H1 (cell line): ENCODE measurements at regions not wholly inside any gene's neighbourhood (a gene's known extent, or its start where the extent isn't known, plus 50 kb on each side); places are given as distances from the start of the nearest gene placed in this dataset.

Experiments
- CTCF ChIA-PET: fragments of 300-600 bp; sonication (Branson Sonifier 250); formaldehyde crosslinking; loops from one replicate; lab custom pipeline; 2021; ENCODE audit not compliant: partially characterized antibody; lab: Charles Lee
- POLR2A ChIA-PET: fragments of 300-600 bp; sonication (Branson Sonifier 250); formaldehyde crosslinking; loops from one replicate; lab custom pipeline; 2021; ENCODE audit warnings: inconsistent platforms; ENCODE audit not compliant: partially characterized antibody; lab: Charles Lee
- DNase-seq, 2 experiments: peaks; one replicate each; pipeline versions ENCODE4 v3.0.0 to v3.0.0-alpha.2; 2010 to 2022; ENCODE audit warnings: low spot score in 2 of 2, low read depth in 1 of 2, mixed read lengths in 1 of 2
- FAIRE-seq: peaks from 2 replicates; lab custom pipeline; 2011; peaks lifted over from hg19 to GRCh38; lab: Jason Lieb, UNC
- H2AFZ ChIP-seq: 2 replicates; pipeline ENCODE4 v1.8.1; 2012; ENCODE audit warnings: low read length, inconsistent platforms
- H2AK5ac ChIP-seq: 2 replicates; pipeline ENCODE4 v1.6.1; 2013; ENCODE audit warnings: low read depth, low read length
- H2BK120ac ChIP-seq: replicated peaks from 2 replicates; pipeline ENCODE3; 2013; ENCODE audit warnings: low read depth, low read length, inconsistent platforms
- H2BK12ac ChIP-seq: 2 replicates; pipeline ENCODE4 v1.6.1; 2013; ENCODE audit warnings: low read depth, low read length
- H2BK15ac ChIP-seq: 2 replicates; pipeline ENCODE4 v1.6.1; 2013; ENCODE audit warnings: low read length
- H2BK20ac ChIP-seq: 2 replicates; pipeline ENCODE4 v1.6.1; 2013; ENCODE audit warnings: low read length
- H2BK5ac ChIP-seq: 2 replicates; pipeline ENCODE4 v1.6.1; 2013; ENCODE audit warnings: low read depth, low read length
- H3K14ac ChIP-seq: 2 replicates; pipeline ENCODE4 v1.6.1; 2013; ENCODE audit warnings: inconsistent platforms; ENCODE audit not compliant: insufficient read length
- H3K18ac ChIP-seq: 2 replicates; pipeline ENCODE4 v1.6.1; 2013; ENCODE audit warnings: low read length; ENCODE audit errors: extremely low read depth
- H3K23ac ChIP-seq: 2 replicates; pipeline ENCODE4 v1.6.1; 2013; ENCODE audit warnings: inconsistent platforms; ENCODE audit not compliant: insufficient read length
- H3K23me2 ChIP-seq: 2 replicates; pipeline ENCODE4 v1.6.1; 2013; ENCODE audit warnings: low read depth, low read length
- H3K27ac ChIP-seq: 2 replicates; pipeline ENCODE4 v1.6.1; 2011; ENCODE audit warnings: low read depth, low read length, inconsistent platforms
- H3K27me3 ChIP-seq, 4 experiments: replicated peaks in 1 of 4; 1 replicate in 1 of 4; 2 replicates in 3 of 4; pipeline versions ENCODE4 v1.6.1 to v1.8.1; 2011 to 2013; ENCODE audit warnings: low read length in 3 of 4, mild to moderate bottlenecking in 3 of 4, inconsistent platforms in 2 of 4, mixed read lengths in 2 of 4, moderate library complexity in 1 of 4; ENCODE audit not compliant: control insufficient read depth in 3 of 4, insufficient read depth in 3 of 4; ENCODE audit errors: extremely low read depth in 1 of 4
- H3K36me3 ChIP-seq, 4 experiments: 2 replicates each; pipeline versions ENCODE4 v1.6.1 to v1.8.1; 2011 to 2013; ENCODE audit warnings: mild to moderate bottlenecking in 4 of 4, low read length in 3 of 4, moderate library complexity in 2 of 4, control low read depth in 1 of 4, inconsistent platforms in 1 of 4; ENCODE audit not compliant: insufficient read depth in 4 of 4, control insufficient read depth in 2 of 4
- H3K4ac ChIP-seq: replicated peaks from 2 replicates; pipeline ENCODE3; 2013; ENCODE audit warnings: low read length, low read depth, mixed read lengths, inconsistent platforms; ENCODE audit not compliant: insufficient read length
- H3K4me1 ChIP-seq, 4 experiments: replicated peaks in 1 of 4; 1 replicate in 1 of 4; 2 replicates in 3 of 4; pipeline versions ENCODE4 v1.6.1 to v1.8.1; 2011 to 2013; ENCODE audit warnings: low read length in 3 of 4, inconsistent platforms in 2 of 4, mixed read lengths in 1 of 4; ENCODE audit not compliant: insufficient read depth in 4 of 4, control insufficient read depth in 3 of 4
- H3K4me2 ChIP-seq, 2 experiments: 2 replicates each; pipeline versions ENCODE4 v1.6.1 to v1.8.1; 2011 to 2013; ENCODE audit warnings: low read depth in 2 of 2, low read length in 2 of 2, control low read depth in 1 of 2, inconsistent platforms in 1 of 2, mild to moderate bottlenecking in 1 of 2; ENCODE audit not compliant: insufficient read depth in 1 of 2
- H3K4me3 ChIP-seq, 4 experiments: fragments of 200-600, 300-600 bp in 1 of 4; sonication (generic), shearing (Covaris generic), sonication (Bioruptor Twin) in 1 of 4; 2 replicates each; pipeline versions ENCODE4 v1.5.1 to v1.8.1; 2011 to 2016; ENCODE audit warnings: low read length in 4 of 4, low read depth in 3 of 4, control low read depth in 2 of 4, inconsistent platforms in 2 of 4, mild to moderate bottlenecking in 2 of 4, mixed read lengths in 1 of 4, moderate library complexity in 1 of 4; ENCODE audit not compliant: insufficient read depth in 2 of 4; ENCODE audit errors: extremely low read depth in 1 of 4
- H3K56ac ChIP-seq: replicated peaks from 2 replicates; pipeline ENCODE3; 2013; ENCODE audit warnings: low read depth, mild to moderate bottlenecking, mixed read lengths, low read length, inconsistent platforms; ENCODE audit not compliant: insufficient read length
- H3K79me1 ChIP-seq: 2 replicates; pipeline ENCODE4 v1.6.1; 2013; ENCODE audit warnings: low read depth, low read length, control low read depth
- H3K79me2 ChIP-seq, 2 experiments: 2 replicates each; pipeline versions ENCODE4 v1.6.1 to v1.8.1; 2012 to 2013; ENCODE audit warnings: low read length in 2 of 2, mild to moderate bottlenecking in 2 of 2, inconsistent platforms in 1 of 2; ENCODE audit not compliant: insufficient read depth in 2 of 2, control insufficient read depth in 1 of 2
- H3K9ac ChIP-seq, 4 experiments: replicated peaks in 1 of 4; 1 replicate in 1 of 4; 2 replicates in 3 of 4; pipeline versions ENCODE4 v1.6.1 to v1.8.1; 2011 to 2013; ENCODE audit warnings: low read depth in 3 of 4, low read length in 3 of 4, control low read depth in 2 of 4, mild to moderate bottlenecking in 2 of 4, moderate library complexity in 2 of 4, inconsistent platforms in 1 of 4; ENCODE audit errors: extremely low read depth in 1 of 4
- H3K9me3 ChIP-seq, 2 experiments: 2 replicates each; pipeline versions ENCODE4 v1.6.1 to v1.8.1; 2012 to 2013; ENCODE audit warnings: mild to moderate bottlenecking in 2 of 2, moderate library complexity in 2 of 2, control low read depth in 1 of 2, inconsistent platforms in 1 of 2, low read depth in 1 of 2, low read length in 1 of 2, mixed read lengths in 1 of 2; ENCODE audit not compliant: insufficient read depth in 2 of 2
- H4K20me1 ChIP-seq, 2 experiments: replicated peaks in 1 of 2; 2 replicates each; pipeline versions ENCODE3 to v1.8.1; 2011 to 2013; ENCODE audit warnings: inconsistent platforms in 2 of 2, low read length in 2 of 2, mild to moderate bottlenecking in 1 of 2; ENCODE audit not compliant: insufficient read depth in 2 of 2, control insufficient read depth in 1 of 2
- H4K5ac ChIP-seq: 2 replicates; pipeline ENCODE4 v1.6.1; 2013; ENCODE audit warnings: low read length, low read depth, mixed read lengths, inconsistent platforms; ENCODE audit not compliant: insufficient read length
- H4K8ac ChIP-seq: 2 replicates; pipeline ENCODE4 v1.8.0; 2013; ENCODE audit warnings: mild to moderate bottlenecking, moderate library complexity, low read length, inconsistent platforms; ENCODE audit not compliant: insufficient read depth; ENCODE audit errors: extremely low read depth
- H4K91ac ChIP-seq: replicated peaks from 2 replicates; pipeline ENCODE3; 2013; ENCODE audit warnings: low read length, mixed read lengths, inconsistent platforms; ENCODE audit not compliant: insufficient read length
- ATF2 ChIP-seq: IDR thresholded peaks from 2 replicates; pipeline ENCODE4 v1.6.1; 2012; ENCODE audit warnings: low read length, inconsistent platforms
- ATF3 ChIP-seq: IDR thresholded peaks from 2 replicates; pipeline ENCODE4 v1.6.1; 2011; ENCODE audit warnings: low read depth, mild to moderate bottlenecking, low read length; ENCODE audit not compliant: insufficient read depth
- CTBP2 ChIP-seq: IDR thresholded peaks from 2 replicates; pipeline ENCODE4 v1.7.0; 2011; ENCODE audit warnings: borderline replicate concordance, mild to moderate bottlenecking, moderate library complexity, mixed read lengths, low read length; ENCODE audit not compliant: insufficient read depth, insufficient read length
- EGR1 ChIP-seq: IDR thresholded peaks from 2 replicates; pipeline ENCODE4 v1.6.1; 2011; ENCODE audit warnings: low read depth, low read length, borderline replicate concordance
- EZH2 ChIP-seq: fragments of 200-600 bp; sonication (generic); IDR thresholded peaks from 2 replicates; pipeline ENCODE4 v1.7.1; 2012; ENCODE audit warnings: low read depth, mild to moderate bottlenecking, moderate library complexity, low read length, inconsistent platforms; ENCODE audit not compliant: severe bottlenecking
- HDAC6 ChIP-seq: IDR thresholded peaks from one replicate; pipeline ENCODE4 v1.7.1; 2012; ENCODE audit warnings: low read depth, mild to moderate bottlenecking, inconsistent platforms, low read length, moderate library complexity
- KDM4A ChIP-seq: IDR thresholded peaks from one replicate; pipeline ENCODE4 v1.7.1; 2012; ENCODE audit warnings: low read depth, mild to moderate bottlenecking, moderate library complexity, low read length, inconsistent platforms; ENCODE audit not compliant: severe bottlenecking
- MAX ChIP-seq: IDR thresholded peaks from 2 replicates; pipeline ENCODE4 v1.6.1; 2012; ENCODE audit warnings: inconsistent platforms
- SP1 ChIP-seq: IDR thresholded peaks from 2 replicates; pipeline ENCODE4 v1.6.1; 2011; ENCODE audit warnings: low read depth, low read length
- TAF1 ChIP-seq: IDR thresholded peaks from 2 replicates; pipeline ENCODE4 v1.6.1; 2011; ENCODE audit warnings: mild to moderate bottlenecking, low read depth, low read length
- TAF7 ChIP-seq: optimal IDR thresholded peaks from 2 replicates; pipeline ENCODE3; 2011; ENCODE audit warnings: low read depth, mild to moderate bottlenecking, inconsistent platforms, low read length, moderate library complexity, borderline replicate concordance
- TBP ChIP-seq: IDR thresholded peaks from 2 replicates; pipeline ENCODE4 v1.6.1; 2011; ENCODE audit warnings: low read depth, low read length, improper control_type of control experiment
- WGBS, 2 experiments: shearing (Covaris generic) in 1 of 2; methylation state at CpG; one replicate each; pipeline versions ENCODE4 v1.1.6 to v1.1.7; 2013 to 2015; ENCODE audit warnings: low lambda C conversion rate in 2 of 2, mixed read lengths in 2 of 2, inconsistent platforms in 1 of 2, low coverage in 1 of 2, missing lambda C conversion rate in 1 of 2; ENCODE audit not compliant: insufficient replicate concordance in 2 of 2, insufficient coverage in 1 of 2, insufficient read length in 1 of 2; ENCODE audit errors: extremely low coverage in 1 of 2, missing lambda C conversion rate in 1 of 2; 5-methylcytosine and 5-hydroxymethylcytosine counted together

- no peak overlapping the region for H3K18ac ChIP-seq
- H3K36me3 ChIP-seq: no peaks in the 10 kb centered on the region
- H2BK15ac ChIP-seq: no peak overlapping the region
- H3K4me3 ChIP-seq: no peak overlapping the region
- H3K27ac ChIP-seq: no peak overlapping the region
- H4K8ac ChIP-seq: no peak overlapping the region
- no peak overlapping the region for H2BK120ac ChIP-seq
- WGBS, 2 experiments: 79% methylated on average over 2 of the region's 2 CpGs; no CpG with 5 or more reads in 1 of the 2 experiments
- no peak overlapping the region for H2BK5ac ChIP-seq
- no peaks in the 10 kb centered on the region for H3K23me2 ChIP-seq
- H4K5ac ChIP-seq: no peak overlapping the region
- H3K23ac ChIP-seq: no peak overlapping the region
- H3K9ac ChIP-seq: no peak overlapping the region
- no peak overlapping the region for H3K4ac ChIP-seq
- FAIRE-seq: no peak
- H3K4me2 ChIP-seq: no peak overlapping the region
- no peak overlapping the region for H2BK20ac ChIP-seq
- H2AFZ ChIP-seq: no peak overlapping the region
- ChIA-PET CTCF (interaction anchor here (0.7 kb wide), 1 partner anchor 48 kb away, joined by 3 read pairs; no protein-coding TSS in a partner anchor), POLR2A (no interaction called here)
- H4K91ac ChIP-seq: no peak overlapping the region
- H3K14ac ChIP-seq: no peak overlapping the region
- no peaks in the 10 kb centered on the region for H4K20me1 ChIP-seq
- H3K79me1 ChIP-seq: no peaks in the 10 kb centered on the region
- no peak overlapping the region for H3K56ac ChIP-seq
- no peaks in the 10 kb centered on the region for H3K79me2 ChIP-seq
- 0 out of 7 replicates have a peak, but pooled peaks cover 0 to 2% (median 0%) of the 10 kb centered on the region in 4 experiments for H3K4me1 ChIP-seq
- no peak overlapping the region for H2AK5ac ChIP-seq
- DNase-seq: no peak
- H3K9me3 ChIP-seq: no peaks in the 10 kb centered on the region
- no peaks in the 10 kb centered on the region for H3K27me3 ChIP-seq
- H2BK12ac ChIP-seq: no peak overlapping the region
- TF ChIP-seq MAX (no peak), SP1 (no peak), ATF2 (no peak), ATF3 (no peak), EGR1 (no peak), EZH2 (no peak), TBP (no peak), HDAC6 (no peak), TAF1 (no peak), CTBP2 (no peak), KDM4A (no peak), TAF7 (no peak)
These were observed 232.4 kb downstream of the CDH11 start for GRCh38 chr16:64889446-64889845.
